ENCODE measurements at regions not wholly inside any gene's neighbourhood (a gene's known extent, or its start where the extent isn't known, plus 50 kb on each side); places are given as distances from the start of the nearest gene placed in this dataset.

DNA sequence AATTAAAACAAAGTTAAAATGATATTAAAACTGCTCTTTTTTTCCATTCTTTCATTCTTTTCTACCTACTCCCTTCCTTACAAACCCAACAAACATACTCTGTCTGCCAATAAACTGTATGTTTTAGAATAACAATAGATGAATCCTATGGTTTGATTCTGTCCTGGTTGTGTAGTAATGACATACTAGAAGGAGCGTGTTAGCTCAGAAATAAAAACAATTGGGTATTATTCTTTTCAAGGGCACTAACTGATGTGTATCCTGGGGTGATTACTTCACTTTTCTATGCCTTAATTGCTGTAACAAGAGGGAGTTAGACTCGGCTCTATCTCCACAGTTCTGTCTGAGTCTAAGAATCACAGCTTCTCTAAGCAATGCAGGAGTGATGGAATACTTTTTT lies 194.4 kb downstream of the GIPC2 start:
- in situ Hi-C loops (cut with MboI; ENCODE audit: low sequenced_read_pairs, unreplicated experiment): no loop called here
- no peak for DNase-seq (ENCODE audit: low spot score)
- TF ChIP-seq, protein P1, sequence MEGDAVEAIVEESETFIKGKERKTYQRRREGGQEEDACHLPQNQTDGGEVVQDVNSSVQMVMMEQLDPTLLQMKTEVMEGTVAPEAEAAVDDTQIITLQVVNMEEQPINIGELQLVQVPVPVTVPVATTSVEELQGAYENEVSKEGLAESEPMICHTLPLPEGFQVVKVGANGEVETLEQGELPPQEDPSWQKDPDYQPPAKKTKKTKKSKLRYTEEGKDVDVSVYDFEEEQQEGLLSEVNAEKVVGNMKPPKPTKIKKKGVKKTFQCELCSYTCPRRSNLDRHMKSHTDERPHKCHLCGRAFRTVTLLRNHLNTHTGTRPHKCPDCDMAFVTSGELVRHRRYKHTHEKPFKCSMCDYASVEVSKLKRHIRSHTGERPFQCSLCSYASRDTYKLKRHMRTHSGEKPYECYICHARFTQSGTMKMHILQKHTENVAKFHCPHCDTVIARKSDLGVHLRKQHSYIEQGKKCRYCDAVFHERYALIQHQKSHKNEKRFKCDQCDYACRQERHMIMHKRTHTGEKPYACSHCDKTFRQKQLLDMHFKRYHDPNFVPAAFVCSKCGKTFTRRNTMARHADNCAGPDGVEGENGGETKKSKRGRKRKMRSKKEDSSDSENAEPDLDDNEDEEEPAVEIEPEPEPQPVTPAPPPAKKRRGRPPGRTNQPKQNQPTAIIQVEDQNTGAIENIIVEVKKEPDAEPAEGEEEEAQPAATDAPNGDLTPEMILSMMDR (IDR thresholded peaks at IDR 0.05; ENCODE audit: borderline replicate concordance, control extremely low read depth, extremely low read depth, insufficient read depth, missing control alignments): no peak

DNA sequence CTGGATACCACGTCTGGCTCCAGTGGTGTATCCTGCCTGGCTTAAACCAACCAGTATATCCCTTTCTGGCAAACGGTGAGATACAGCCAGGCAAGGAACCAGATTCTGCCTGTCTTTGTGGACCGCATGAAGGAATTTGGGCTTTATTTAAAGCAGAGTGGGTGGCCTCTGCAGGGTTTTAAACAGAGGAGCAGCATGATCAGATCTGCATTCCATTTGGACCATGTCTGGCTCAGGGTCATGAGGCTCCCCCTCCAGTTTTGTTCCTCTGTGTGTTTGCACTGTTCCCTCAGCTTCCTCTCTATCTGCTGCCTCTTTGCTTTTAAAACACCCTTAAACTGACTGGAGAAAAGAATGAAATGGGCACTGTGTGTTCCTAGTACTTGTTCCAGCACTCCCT lies 195.0 kb downstream of the GIPC2 start:
- TF ChIP-seq, protein P1 (IDR thresholded peaks at IDR 0.05; ENCODE audit: borderline replicate concordance, control extremely low read depth, extremely low read depth, insufficient read depth, missing control alignments): no peak
- DNase-seq (ENCODE audit: low spot score): no peak
- in situ Hi-C loops (cut with MboI; ENCODE audit: low sequenced_read_pairs, unreplicated experiment): no loop called here

DNA sequence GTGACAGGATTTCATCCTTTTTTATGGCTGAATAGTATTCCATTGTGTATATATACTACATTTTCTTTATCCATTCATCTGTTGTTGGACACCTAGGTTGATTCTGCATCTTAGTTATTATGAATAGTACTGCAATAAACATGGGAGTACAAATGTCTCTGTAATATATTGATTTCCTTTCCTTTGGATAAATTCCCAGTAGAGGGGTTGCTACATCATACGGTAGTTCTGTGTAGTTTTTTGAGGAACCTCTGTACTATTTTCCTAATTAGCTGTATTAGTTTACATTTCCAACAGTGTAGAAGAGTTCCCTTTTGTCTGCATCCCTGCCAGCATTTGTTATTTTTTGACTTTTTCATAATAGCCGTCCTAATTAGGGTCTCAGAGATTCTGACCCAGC lies 201.3 kb downstream of the GIPC2 start:
- TF ChIP-seq, protein P1 (IDR thresholded peaks at IDR 0.05; ENCODE audit: borderline replicate concordance, control extremely low read depth, extremely low read depth, insufficient read depth, missing control alignments): no peak
- in situ Hi-C loops (cut with MboI; ENCODE audit: low sequenced_read_pairs, unreplicated experiment): no loop called here
- no peak for DNase-seq (ENCODE audit: low spot score)

DNA sequence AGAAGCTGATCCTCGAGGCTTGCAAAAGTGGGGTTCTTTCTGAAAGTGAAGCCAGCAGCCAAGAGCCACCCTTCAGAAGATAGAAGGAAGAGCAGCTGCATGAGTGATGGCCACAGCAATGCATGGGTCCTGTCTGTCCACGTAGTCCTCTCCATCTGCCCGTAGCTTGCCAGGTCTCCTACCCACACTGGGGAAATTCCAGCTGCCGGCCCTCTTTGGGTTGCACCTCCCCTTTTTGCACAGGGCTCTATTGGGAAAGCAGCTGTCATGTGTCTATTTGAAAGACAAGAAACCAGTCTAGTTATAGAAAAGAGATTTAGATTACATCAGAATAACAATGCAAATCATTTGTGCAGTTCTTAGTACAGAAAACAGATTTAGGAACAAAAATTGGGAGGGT lies 204.4 kb downstream of the GIPC2 start:
- TF ChIP-seq, protein P1 (IDR thresholded peaks at IDR 0.05; ENCODE audit: borderline replicate concordance, control extremely low read depth, extremely low read depth, insufficient read depth, missing control alignments): no peak
- no peak for DNase-seq (ENCODE audit: low spot score)
- in situ Hi-C loops (cut with MboI; ENCODE audit: low sequenced_read_pairs, unreplicated experiment): no loop called here

DNA sequence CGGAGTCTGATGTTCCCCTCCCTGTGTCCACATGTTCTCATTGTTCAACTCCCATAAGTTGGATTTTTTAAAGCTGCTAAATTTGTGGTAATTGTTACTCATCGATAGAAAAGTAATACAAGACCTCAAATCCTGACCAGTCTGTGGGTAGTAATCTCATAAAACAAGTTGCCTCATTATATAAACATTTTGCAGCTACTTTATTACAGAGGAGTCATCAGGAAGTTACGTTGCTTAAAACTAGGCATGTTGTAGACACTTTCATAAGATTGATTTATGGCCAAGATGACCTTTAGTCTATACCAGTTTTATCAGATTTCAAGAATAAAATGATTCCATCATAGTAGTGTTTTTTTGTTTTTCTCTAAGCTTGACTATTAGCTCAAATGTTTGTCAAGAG lies 208.8 kb downstream of the GIPC2 start:
- in situ Hi-C loops (cut with MboI; ENCODE audit: low sequenced_read_pairs, unreplicated experiment): no loop called here
- DNase-seq (ENCODE audit: low spot score): no peak

DNA sequence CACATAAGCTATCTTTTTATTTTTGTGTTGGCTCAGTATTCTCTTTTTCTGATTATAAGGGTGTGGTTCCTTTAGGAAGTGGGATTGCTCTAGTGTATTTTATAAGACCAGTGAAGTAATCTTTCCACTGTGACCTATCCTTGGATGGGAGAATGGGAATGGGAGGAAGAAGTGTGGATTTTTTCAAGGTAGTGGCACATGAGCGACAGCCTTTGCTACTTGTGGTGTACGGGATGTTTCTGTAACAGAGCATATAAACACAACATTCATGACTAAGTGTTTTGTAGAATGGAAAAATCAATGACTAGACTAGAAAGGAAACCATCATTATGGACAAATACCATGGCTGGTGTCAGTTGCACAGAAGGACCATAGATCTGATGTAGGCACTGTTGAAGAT lies 209.6 kb downstream of the GIPC2 start:
- no peak for DNase-seq (ENCODE audit: low spot score)
- in situ Hi-C loops (cut with MboI; ENCODE audit: low sequenced_read_pairs, unreplicated experiment): no loop called here
- TF ChIP-seq, protein P1 (IDR thresholded peaks at IDR 0.05; ENCODE audit: borderline replicate concordance, control extremely low read depth, extremely low read depth, insufficient read depth, missing control alignments): no peak

More for the DNA sequence above, 208.8 kb downstream of the GIPC2 start:
- TF ChIP-seq, protein P1 (IDR thresholded peaks at IDR 0.05; ENCODE audit: borderline replicate concordance, control extremely low read depth, extremely low read depth, insufficient read depth, missing control alignments): no peak

DNA sequence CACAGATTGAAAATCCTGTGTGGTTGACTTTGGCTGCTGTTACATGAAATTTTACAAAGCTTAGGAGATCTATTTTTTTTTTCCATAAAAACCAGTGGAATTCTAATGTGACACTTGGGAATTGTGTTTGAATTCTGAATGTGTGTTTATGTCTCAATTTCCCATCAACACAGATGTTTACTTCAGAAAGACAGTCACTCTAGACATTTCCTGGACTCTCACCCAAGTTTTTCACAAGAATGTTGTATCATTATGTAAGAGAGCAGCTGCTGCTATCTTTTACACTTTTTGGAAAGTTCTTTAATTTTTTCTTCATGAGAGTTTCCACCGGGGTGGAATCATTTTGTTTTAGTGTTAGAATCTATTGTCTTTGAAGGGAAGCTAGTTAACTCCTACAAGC lies 210.1 kb downstream of the GIPC2 start:
- TF ChIP-seq, protein P1 (IDR thresholded peaks at IDR 0.05; ENCODE audit: borderline replicate concordance, control extremely low read depth, extremely low read depth, insufficient read depth, missing control alignments): no peak
- in situ Hi-C loops (cut with MboI; ENCODE audit: low sequenced_read_pairs, unreplicated experiment): no loop called here
- DNase-seq (ENCODE audit: low spot score): no peak

All from GM13976 (cell line).